HEK293 (cell line): ENCODE measurements at regions not wholly inside any gene's neighbourhood (a gene's known extent, or its start where the extent isn't known, plus 50 kb on each side); places are given as distances from the start of the nearest gene placed in this dataset.

ENCODE experiments used
- GLI2 ChIP-seq: fragments of 450-650 bp; formaldehyde crosslinking; IDR thresholded peaks from 2 replicates; pipeline ENCODE4; 2017; ENCODE audit warnings: missing biosample characterization, missing genetic modification characterization, low read depth, borderline replicate concordance
- YY1 ChIP-seq: fragments of 450-650 bp; formaldehyde crosslinking; IDR thresholded peaks from 2 replicates; pipeline ENCODE4 v1.5.1; 2018; ENCODE audit warnings: missing biosample characterization, missing genetic modification characterization
- ZBTB11 ChIP-seq: fragments of 450-650 bp; formaldehyde crosslinking; conservative IDR thresholded peaks from 2 replicates; pipeline ENCODE4 v1.5.1; 2016; ENCODE audit warnings: low read depth, missing biosample characterization, missing genetic modification characterization

DNA sequence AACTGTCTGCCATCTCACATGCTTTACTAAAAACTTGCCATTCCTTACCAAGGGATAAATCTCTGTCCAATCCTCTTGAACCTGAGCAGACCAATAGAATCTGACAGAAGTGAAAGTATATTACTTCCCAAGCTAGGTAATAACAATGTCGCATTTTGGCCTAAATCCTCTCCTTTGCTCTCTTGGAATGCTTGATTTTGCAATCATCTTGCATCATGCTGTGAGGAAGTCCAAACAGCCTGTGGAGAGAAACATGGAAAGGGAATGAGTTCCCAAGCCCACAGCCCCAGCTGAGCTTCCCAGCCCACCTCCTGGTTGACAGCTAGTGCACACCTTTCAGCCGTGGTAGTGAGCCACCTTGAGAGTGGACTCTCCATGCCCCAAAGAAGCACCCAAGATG, 540.6 kb downstream of the STK39 start:
- TF ChIP-seq ZBTB11 (tag by site-specific recombination), result no peak
- no peak for TF ChIP-seq GLI2 (tag by site-specific recombination)
- no peak for TF ChIP-seq YY1 (tag by site-specific recombination)
